Thoracic aorta (tissue), 2 donors: ENCODE measurements at regions not wholly inside any gene's neighbourhood (a gene's known extent, or its start where the extent isn't known, plus 50 kb on each side); places are given as distances from the start of the nearest gene placed in this dataset.

Experiments
- ATAC-seq: fragments of 150-250 bp; one replicate; pipeline ENCODE4 v1.8.0; 2017; ENCODE audit warnings: low read depth; ENCODE audit not compliant: insufficient number of reproducible peaks, low FRiP score
- DNase-seq: peaks from one replicate; pipeline ENCODE4 v3.0.0-alpha.2; 2020; ENCODE audit warnings: low spot score
- H3K27ac ChIP-seq, 2 donors: fragments of 200-600 bp; sonication (generic); 1 replicate in 1 of 2; 2 replicates in 1 of 2; pipeline ENCODE4 v1.5.1; 2016; ENCODE audit warnings: mild to moderate bottlenecking in 2 of 2, moderate library complexity in 2 of 2
- H3K27me3 ChIP-seq: fragments of 200-600 bp; sonication (generic); replicated peaks from 2 replicates; pipeline ENCODE4 v1.6.0; 2016; ENCODE audit warnings: mild to moderate bottlenecking; ENCODE audit not compliant: insufficient read depth
- H3K36me3 ChIP-seq: fragments of 200-600 bp; sonication (generic); one replicate; pipeline ENCODE4 v1.5.1; 2016
- H3K4me1 ChIP-seq, 2 donors: fragments of 200-600 bp; sonication (generic); 1 replicate in 1 of 2; 2 replicates in 1 of 2; pipeline versions ENCODE4 v1.5.1 to v1.6.0; 2016; ENCODE audit warnings: low read depth in 2 of 2, mild to moderate bottlenecking in 1 of 2; ENCODE audit not compliant: control insufficient read depth in 1 of 2
- H3K4me3 ChIP-seq: fragments of 200-600 bp; sonication (generic); 2 replicates; pipeline ENCODE4 v1.5.1; 2016; ENCODE audit warnings: mild to moderate bottlenecking
- H3K9me3 ChIP-seq: fragments of 200-600 bp; sonication (generic); 2 replicates; pipeline ENCODE4 v1.5.1; 2016
- TF ChIP-seq, protein P1 (sequence below): fragments of 200-600 bp; sonication (generic); IDR thresholded peaks from one replicate; pipeline ENCODE4 v1.5.1; 2019; ENCODE audit warnings: antibody characterized with exemption

DNA sequence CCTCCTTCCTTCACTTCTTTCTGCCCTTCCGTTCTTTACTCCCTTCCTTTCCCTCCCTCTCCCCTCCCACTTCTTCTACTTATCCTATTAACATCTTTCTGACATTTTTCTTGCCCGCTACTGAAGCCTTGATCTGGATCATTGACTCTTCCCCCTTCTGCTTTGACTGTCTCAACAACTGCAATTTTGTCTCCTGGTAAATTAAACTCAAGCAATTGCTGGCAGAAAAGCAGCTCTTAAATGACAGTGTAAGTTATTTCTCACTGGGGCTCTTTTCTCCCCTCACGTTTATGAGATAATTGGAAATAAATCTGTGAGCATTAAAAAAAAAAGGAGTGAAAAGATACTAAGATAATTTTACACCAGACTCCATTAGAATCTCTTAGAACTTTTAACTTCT, 120.0 kb downstream of the SLC17A6 start:
- no peaks in the 10 kb centered on the region for H3K36me3 ChIP-seq
- no peaks in the 10 kb centered on the region for H3K27me3 ChIP-seq
- no peaks in the 10 kb centered on the region for H3K4me1 ChIP-seq
- H3K27ac ChIP-seq = no peak overlapping the region
- no peak for ATAC-seq
- no peak for DNase-seq
- no peaks in the 10 kb centered on the region for H3K9me3 ChIP-seq
- no peak overlapping the region for H3K4me3 ChIP-seq
- TF ChIP-seq, protein P1, sequence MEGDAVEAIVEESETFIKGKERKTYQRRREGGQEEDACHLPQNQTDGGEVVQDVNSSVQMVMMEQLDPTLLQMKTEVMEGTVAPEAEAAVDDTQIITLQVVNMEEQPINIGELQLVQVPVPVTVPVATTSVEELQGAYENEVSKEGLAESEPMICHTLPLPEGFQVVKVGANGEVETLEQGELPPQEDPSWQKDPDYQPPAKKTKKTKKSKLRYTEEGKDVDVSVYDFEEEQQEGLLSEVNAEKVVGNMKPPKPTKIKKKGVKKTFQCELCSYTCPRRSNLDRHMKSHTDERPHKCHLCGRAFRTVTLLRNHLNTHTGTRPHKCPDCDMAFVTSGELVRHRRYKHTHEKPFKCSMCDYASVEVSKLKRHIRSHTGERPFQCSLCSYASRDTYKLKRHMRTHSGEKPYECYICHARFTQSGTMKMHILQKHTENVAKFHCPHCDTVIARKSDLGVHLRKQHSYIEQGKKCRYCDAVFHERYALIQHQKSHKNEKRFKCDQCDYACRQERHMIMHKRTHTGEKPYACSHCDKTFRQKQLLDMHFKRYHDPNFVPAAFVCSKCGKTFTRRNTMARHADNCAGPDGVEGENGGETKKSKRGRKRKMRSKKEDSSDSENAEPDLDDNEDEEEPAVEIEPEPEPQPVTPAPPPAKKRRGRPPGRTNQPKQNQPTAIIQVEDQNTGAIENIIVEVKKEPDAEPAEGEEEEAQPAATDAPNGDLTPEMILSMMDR = no peak

DNA sequence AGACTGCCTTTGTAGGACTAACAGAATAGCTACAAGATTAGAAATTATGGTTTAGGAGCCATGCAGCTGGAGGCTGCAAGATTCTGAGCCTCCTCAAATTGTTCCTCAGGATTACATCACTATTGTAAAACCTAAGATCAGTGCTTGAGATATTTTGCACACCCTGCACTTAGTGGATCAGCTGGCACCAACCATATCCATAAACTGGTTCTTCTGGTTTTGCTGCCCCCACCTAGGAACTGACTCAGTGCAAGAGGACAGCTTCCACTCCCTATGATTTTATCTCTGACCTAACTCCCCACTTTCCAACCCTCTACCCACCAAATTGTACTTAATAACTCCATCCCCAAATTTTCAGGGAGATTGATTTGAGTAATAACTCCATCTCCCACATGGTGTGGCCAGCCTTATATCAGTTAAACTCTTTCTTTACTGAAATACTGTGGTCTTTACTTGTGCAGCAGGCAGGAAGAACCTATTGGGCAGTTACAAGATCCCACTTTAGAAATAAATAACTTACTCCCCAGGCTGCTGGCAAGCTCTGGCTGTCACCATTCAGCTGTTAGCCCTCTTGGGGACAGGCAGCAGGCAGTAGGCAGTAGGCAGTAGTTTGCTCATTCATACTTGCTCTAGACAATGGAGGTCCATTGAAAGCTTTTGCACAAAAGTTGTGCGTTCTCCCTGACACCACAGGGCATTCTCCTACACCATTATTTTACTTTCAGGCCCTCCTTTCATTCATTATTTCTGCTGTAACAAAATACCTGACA, 119.0 kb downstream of the SLC17A6 start:
- no peaks in the 10 kb centered on the region for H3K36me3 ChIP-seq
- no peak for ATAC-seq
- no peaks in the 10 kb centered on the region for H3K9me3 ChIP-seq
- no peak overlapping the region for H3K27ac ChIP-seq
- no peak for DNase-seq
- no peaks in the 10 kb centered on the region for H3K4me1 ChIP-seq
- TF ChIP-seq, protein P1 = no peak
- H3K4me3 ChIP-seq = no peak overlapping the region
- H3K27me3 ChIP-seq = no peaks in the 10 kb centered on the region

DNA sequence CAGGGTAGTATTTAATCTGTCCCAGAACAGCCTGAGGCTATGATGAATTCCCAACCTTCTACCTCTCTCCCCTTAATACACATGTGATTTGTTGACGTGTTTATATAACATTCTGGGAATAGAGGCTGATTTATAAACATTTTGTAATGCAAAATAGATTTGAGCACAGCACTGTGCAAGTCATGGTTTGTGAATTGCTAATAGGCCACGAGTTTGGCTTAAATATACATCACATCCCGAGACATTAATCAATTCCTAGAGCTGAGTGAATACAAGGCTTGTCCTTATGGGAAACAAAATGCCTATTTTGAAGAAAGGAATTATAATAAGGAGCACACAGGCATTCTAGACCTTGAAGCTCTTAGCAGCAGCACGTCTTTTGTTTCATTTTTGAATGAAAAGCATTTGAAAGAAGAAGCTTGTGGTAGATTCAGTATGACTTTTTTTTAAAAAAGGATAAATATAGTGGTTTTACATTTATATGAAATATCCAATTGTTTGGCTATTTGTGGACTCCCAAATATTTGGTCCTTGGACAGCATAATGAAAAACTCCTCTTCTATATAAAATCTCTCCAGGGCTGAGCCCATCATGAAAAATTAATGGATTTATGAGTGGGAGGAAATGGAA, 116.4 kb downstream of the SLC17A6 start:
- Histone ChIP-seq H3K27ac (no peak overlapping the region), H3K9me3 (no peaks in the 10 kb centered on the region), H3K4me3 (no peak overlapping the region), H3K4me1 (no peaks in the 10 kb centered on the region), H3K36me3 (no peaks in the 10 kb centered on the region), H3K27me3 (no peaks in the 10 kb centered on the region)
- DNase-seq = no peak
- TF ChIP-seq, protein P1 = no peak
- no peak for ATAC-seq

DNA sequence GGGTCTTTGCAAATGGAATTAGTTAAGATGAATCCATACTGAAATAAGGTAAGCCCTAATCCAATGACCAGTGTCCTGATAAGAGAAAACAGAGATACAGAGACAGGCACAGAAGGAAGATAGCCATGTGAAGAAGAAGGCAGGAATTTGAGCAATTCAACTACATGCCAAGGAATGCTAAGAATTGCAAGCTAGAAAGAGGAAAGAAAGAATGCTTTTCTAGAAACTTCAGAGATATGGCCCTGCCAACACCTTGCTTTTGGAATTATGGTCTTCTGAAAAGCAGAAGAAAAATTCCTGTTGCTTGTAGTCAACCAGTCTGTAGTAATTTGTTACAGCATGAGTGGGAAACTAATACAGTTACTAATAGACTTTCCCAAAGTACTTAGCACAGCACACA, 111.3 kb downstream of the SLC17A6 start:
- H3K27ac ChIP-seq = no peak overlapping the region
- H3K9me3 ChIP-seq = no peaks in the 10 kb centered on the region
- H3K4me1 ChIP-seq = no peaks in the 10 kb centered on the region
- ATAC-seq (no peak), DNase-seq (no peak)
- TF ChIP-seq, protein P1 = no peak
- H3K4me3 ChIP-seq = no peak overlapping the region
- H3K27me3 ChIP-seq = no peaks in the 10 kb centered on the region
- H3K36me3 ChIP-seq = no peaks in the 10 kb centered on the region

DNA sequence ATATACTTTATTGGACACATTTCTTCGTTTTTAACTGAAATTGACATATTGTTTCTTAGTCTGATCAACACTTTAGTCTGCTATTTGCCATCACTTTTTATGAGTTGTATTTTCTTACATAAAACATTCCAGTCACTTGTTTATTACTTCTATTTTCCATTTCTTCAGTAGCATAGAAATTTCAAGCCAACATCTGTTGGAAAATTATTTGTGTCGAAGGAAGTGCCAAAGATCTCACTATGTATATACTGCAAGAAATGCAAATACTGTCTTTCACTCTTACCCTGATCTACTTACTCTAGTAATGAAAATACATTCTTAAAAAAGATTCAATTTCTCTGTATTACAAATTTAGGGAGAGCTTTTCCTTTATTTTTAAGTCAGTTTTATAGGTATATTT, 105.9 kb downstream of the SLC17A6 start:
- no peak for DNase-seq
- TF ChIP-seq, protein P1 = no peak
- Histone ChIP-seq H3K27me3 (no peaks in the 10 kb centered on the region), H3K27ac (no peak overlapping the region), H3K36me3 (no peaks in the 10 kb centered on the region), H3K4me3 (no peak overlapping the region), H3K4me1 (no peaks in the 10 kb centered on the region), H3K9me3 (no peaks in the 10 kb centered on the region)
- no peak for ATAC-seq
